ENCODE measurements at regions not wholly inside any gene's neighbourhood (a gene's known extent, or its start where the extent isn't known, plus 50 kb on each side); places are given as distances from the start of the nearest gene placed in this dataset.

DNA sequence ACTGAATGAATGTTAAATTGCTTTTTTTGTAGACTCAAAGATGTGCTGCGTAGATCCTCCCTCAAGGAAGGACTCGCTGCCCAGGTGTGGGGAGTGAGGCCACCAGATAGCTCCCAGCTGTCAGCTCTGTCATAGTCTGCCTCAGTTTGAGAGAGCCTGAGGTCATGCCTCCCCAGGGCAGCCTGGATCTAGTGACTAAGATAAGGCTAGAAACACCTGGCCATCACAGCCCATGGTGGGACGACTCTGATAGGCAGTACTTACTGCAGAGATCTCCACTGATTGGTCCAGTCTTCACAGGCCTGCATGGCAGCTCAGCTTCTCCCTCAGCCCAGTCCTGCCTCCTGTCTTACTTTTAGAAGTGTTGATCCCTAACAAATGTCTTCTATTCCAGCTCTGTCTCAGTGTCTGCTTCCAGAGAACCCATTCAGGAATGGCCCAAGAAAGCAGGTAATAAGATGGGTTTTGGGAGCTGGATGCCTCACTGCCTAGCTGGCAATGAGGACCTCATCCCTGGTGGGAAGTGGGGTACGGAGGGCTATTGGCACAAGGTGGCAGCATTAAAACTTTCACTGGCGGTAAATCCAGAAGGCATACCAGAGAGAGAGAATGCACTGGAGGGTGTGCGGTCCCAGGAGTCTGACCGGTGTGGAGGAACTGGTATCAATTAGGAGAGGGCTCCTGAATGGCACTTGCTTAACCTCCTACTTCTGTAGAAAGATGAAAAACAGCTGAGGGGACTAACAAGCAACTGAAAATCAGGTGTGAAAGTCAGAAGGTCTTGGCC lies 55.3 kb upstream of the GPR37L1 start:
- no peaks in the 10 kb centered on the region for H3K4me1 Mint-ChIP-seq
- H3K36me3 Mint-ChIP-seq = no peaks in the 10 kb centered on the region
- DNase-seq = no peak
- H3K4me3 ChIP-seq (ENCODE audit: low read length) = no peak overlapping the region
- peak overlapping the region in 2 of 8 donors; percentile 12 to 17 for H3K27ac Mint-ChIP-seq
- H3K9me3 ChIP-seq (ENCODE audit: low read length) = no peaks in the 10 kb centered on the region
- no peak overlapping the region for H3K27ac ChIP-seq (ENCODE audit: low read depth, low read length)
- ChIA-PET CTCF (no interaction called here), POLR2A (no interaction called here)
- H3K36me3 ChIP-seq (ENCODE audit: insufficient read depth, low read length) = no peaks in the 10 kb centered on the region
- no peaks in the 10 kb centered on the region for H3K27me3 ChIP-seq (ENCODE audit: insufficient read depth, low read length, poor library complexity, severe bottlenecking)
- H3K27me3 Mint-ChIP-seq = peaks cover 5 to 6% of the 10 kb centered on the region in 2 donors
- H3K4me3 Mint-ChIP-seq = no peak overlapping the region
- H3K4me1 ChIP-seq (ENCODE audit: insufficient read depth, low read length) = no peaks in the 10 kb centered on the region
- H3K9me3 Mint-ChIP-seq = peaks cover 0 to 2% (median 0%) of the 10 kb centered on the region in 5 donors

DNA sequence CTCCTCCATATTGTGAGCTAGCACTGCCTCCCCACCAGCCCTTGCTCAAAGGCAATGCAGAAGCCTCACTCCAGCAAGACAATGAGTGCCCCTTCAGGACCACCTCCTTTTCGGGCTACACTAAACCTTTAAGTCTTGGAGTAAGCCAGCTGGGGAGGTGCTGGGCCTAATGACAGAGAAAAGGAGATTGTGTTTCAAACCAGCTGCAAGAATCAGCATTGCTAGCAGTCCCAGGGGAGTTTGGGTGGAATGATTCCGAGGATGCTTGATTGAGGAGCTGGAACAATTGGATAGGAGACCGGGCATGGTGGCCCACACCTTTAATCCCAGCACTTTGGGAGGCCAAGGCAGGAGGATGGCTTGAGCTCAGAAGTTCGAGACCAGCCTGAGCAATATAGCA lies 54.1 kb upstream of the GPR37L1 start:
- Mint-ChIP-seq H3K36me3 (no peaks in the 10 kb centered on the region), H3K27me3 (peaks cover 0 to 6% of the 10 kb centered on the region in 2 donors), H3K27ac (no peak overlapping the region), H3K9me3 (peaks cover 0 to 2% (median 0%) of the 10 kb centered on the region in 5 donors), H3K4me3 (no peak overlapping the region), H3K4me1 (no peaks in the 10 kb centered on the region)
- ChIA-PET POLR2A (no interaction called here), CTCF (no interaction called here)
- Histone ChIP-seq H3K27ac (ENCODE audit: low read depth, low read length) (no peak overlapping the region), H3K27me3 (ENCODE audit: insufficient read depth, low read length, poor library complexity, severe bottlenecking) (no peaks in the 10 kb centered on the region), H3K4me3 (ENCODE audit: low read length) (no peak overlapping the region), H3K36me3 (ENCODE audit: insufficient read depth, low read length) (no peaks in the 10 kb centered on the region), H3K9me3 (ENCODE audit: low read length) (no peaks in the 10 kb centered on the region), H3K4me1 (ENCODE audit: insufficient read depth, low read length) (no peaks in the 10 kb centered on the region)
- no peak for DNase-seq

DNA sequence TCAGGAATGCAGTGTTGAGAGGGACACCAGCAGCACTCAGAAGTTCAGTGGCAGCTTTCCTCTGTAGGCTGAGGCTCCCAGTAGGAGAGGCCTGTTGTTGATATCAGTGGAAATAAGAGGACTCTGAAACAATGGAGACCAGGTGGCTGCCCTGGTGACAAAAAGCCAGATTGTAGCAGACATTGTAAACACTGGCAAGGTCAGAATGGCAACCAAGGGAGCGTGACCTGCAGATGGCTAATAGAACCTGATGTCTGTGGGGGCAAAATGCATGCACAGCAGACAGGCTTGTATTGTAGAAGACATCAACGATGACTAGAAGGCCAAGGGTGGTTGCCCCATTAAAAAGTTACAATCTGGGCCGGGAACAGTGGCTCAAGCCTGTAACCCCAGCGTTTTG lies 53.1 kb upstream of the GPR37L1 start:
- Histone ChIP-seq H3K36me3 (ENCODE audit: insufficient read depth, low read length) (no peaks in the 10 kb centered on the region), H3K4me1 (ENCODE audit: insufficient read depth, low read length) (no peaks in the 10 kb centered on the region), H3K9me3 (ENCODE audit: low read length) (no peaks in the 10 kb centered on the region), H3K4me3 (ENCODE audit: low read length) (no peak overlapping the region), H3K27ac (ENCODE audit: low read depth, low read length) (no peak overlapping the region), H3K27me3 (ENCODE audit: insufficient read depth, low read length, poor library complexity, severe bottlenecking) (no peaks in the 10 kb centered on the region)
- ChIA-PET CTCF (no interaction called here), POLR2A (no interaction called here)
- no peak for DNase-seq
- no peak overlapping the region for H3K4me3 Mint-ChIP-seq
- no peaks in the 10 kb centered on the region for H3K4me1 Mint-ChIP-seq
- H3K27me3 Mint-ChIP-seq = peaks cover 0 to 6% of the 10 kb centered on the region in 2 donors
- H3K27ac Mint-ChIP-seq = no peak overlapping the region
- H3K9me3 Mint-ChIP-seq = peaks cover 0 to 2% (median 0%) of the 10 kb centered on the region in 5 donors
- no peaks in the 10 kb centered on the region for H3K36me3 Mint-ChIP-seq

DNA sequence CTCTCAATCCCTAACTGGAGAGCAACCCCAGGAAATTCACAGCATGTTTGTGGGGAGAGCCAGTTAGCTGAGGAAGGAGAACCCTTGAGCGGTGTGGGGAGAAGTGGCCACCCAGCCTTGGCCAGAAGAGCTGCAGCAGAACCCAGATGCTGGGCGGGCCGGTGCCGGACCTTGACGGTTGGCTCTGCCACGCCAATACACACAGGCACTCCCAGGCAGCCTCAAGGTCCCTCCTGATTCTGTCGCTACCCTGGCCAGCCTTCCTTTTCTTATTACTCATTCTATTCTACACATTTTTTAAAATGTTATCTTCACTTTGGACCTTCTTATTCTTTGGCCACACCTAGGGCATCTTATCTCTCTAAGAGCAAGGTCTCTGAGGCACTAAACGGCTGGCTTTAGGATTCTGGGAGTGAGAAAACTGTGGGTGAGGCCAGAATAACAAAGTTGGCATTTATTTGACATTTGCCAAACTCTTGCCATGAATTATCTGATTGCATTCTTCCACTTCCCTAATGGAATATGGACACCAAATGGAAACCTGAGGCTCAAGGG lies 50.4 kb upstream of the GPR37L1 start:
- Mint-ChIP-seq H3K4me1 (no peaks in the 10 kb centered on the region), H3K9me3 (no peaks in the 10 kb centered on the region), H3K4me3 (no peak overlapping the region), H3K36me3 (no peaks in the 10 kb centered on the region), H3K27ac (no peak overlapping the region), H3K27me3 (peaks cover 0 to 4% of the 10 kb centered on the region in 2 donors)
- H3K27ac ChIP-seq (ENCODE audit: low read depth, low read length) = no peak overlapping the region
- H3K9me3 ChIP-seq (ENCODE audit: low read length) = no peaks in the 10 kb centered on the region
- POLR2A ChIA-PET = no interaction called here
- no peaks in the 10 kb centered on the region for H3K36me3 ChIP-seq (ENCODE audit: insufficient read depth, low read length)
- H3K4me1 ChIP-seq (ENCODE audit: insufficient read depth, low read length) = no peaks in the 10 kb centered on the region
- no peak overlapping the region for H3K4me3 ChIP-seq (ENCODE audit: low read length)
- no peaks in the 10 kb centered on the region for H3K27me3 ChIP-seq (ENCODE audit: insufficient read depth, low read length, poor library complexity, severe bottlenecking)
- CTCF ChIA-PET = no interaction called here
- DNase-seq = no peak

All from CD8-positive, alpha-beta memory T cell (primary cell).